ENCODE measurements at regions not wholly inside any gene's neighbourhood (a gene's known extent, or its start where the extent isn't known, plus 50 kb on each side); places are given as distances from the start of the nearest gene placed in this dataset.

DNA sequence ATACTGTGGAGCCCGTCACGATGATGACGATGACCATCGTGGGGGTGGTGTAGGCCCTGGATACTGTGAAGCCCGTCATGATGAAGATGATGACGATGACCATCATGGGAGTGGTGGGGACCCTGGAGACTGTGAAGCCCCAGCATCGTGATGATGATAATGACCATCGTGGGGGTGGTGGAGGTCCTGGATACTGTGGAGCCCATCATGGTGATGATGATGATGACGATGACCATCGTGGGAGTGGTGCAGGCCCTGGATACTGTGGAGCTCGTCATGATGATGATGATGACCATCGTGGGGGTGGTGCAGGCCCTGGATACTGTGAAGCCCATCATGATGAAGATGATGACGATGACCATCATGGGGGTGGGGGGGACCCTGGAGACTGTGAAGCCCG, 81.0 kb upstream of the SALL3 start:
- peaks cover 0 to 7% of the 10 kb centered on the region in 2 donors for H3K27me3 ChIP-seq
- H3K4me1 ChIP-seq = no peaks in the 10 kb centered on the region
- H3K4me3 ChIP-seq = no peak overlapping the region
- no peaks in the 10 kb centered on the region for H3K36me3 ChIP-seq
- H3K27ac ChIP-seq = no peak overlapping the region
- no peaks in the 10 kb centered on the region for H3K9me3 ChIP-seq
- ATAC-seq (no peak), DNase-seq (no peak)
- intact Hi-C loops (cut with DNase I) = no loop called here
- TF ChIP-seq, protein P1, sequence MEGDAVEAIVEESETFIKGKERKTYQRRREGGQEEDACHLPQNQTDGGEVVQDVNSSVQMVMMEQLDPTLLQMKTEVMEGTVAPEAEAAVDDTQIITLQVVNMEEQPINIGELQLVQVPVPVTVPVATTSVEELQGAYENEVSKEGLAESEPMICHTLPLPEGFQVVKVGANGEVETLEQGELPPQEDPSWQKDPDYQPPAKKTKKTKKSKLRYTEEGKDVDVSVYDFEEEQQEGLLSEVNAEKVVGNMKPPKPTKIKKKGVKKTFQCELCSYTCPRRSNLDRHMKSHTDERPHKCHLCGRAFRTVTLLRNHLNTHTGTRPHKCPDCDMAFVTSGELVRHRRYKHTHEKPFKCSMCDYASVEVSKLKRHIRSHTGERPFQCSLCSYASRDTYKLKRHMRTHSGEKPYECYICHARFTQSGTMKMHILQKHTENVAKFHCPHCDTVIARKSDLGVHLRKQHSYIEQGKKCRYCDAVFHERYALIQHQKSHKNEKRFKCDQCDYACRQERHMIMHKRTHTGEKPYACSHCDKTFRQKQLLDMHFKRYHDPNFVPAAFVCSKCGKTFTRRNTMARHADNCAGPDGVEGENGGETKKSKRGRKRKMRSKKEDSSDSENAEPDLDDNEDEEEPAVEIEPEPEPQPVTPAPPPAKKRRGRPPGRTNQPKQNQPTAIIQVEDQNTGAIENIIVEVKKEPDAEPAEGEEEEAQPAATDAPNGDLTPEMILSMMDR (IDR thresholded peaks at IDR 0.05) = no peak

DNA sequence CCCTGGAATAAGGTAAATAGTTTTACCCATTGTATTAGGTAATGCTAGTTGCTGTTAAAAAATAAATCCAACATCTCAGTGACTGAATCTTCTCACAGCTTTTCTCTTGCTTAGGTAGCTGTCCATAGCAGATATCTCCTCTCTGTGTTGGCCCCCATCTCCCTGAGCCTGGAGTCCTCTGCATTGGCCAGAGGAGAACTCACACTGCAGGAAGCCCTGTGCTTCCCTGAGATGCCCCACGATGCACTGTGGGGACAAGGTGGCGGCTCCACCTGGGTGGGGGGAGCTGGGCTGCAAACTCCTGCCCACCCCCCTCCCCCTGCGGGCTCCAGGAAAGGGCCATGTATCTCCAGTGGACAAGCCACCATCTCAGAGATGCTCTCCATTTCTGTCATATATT, 80.4 kb upstream of the SALL3 start:
- Histone ChIP-seq H3K9me3 (no peaks in the 10 kb centered on the region), H3K36me3 (no peaks in the 10 kb centered on the region), H3K27ac (no peak overlapping the region), H3K4me1 (no peaks in the 10 kb centered on the region), H3K4me3 (no peak overlapping the region), H3K27me3 (peaks cover 0 to 13% of the 10 kb centered on the region in 2 donors)
- intact Hi-C loops (cut with DNase I) = no loop called here
- TF ChIP-seq, protein P1 (IDR thresholded peaks at IDR 0.05) = no peak
- no peak for ATAC-seq
- no peak for DNase-seq

- Histone ChIP-seq H3K27me3 (peaks cover 0 to 20% of the 10 kb centered on the region in 2 donors), H3K4me1 (no peaks in the 10 kb centered on the region), H3K9me3 (no peaks in the 10 kb centered on the region), H3K27ac (no peak overlapping the region), H3K4me3 (no peak overlapping the region), H3K36me3 (no peaks in the 10 kb centered on the region)
- DNase-seq = no peak
- TF ChIP-seq, protein P1 (IDR thresholded peaks at IDR 0.05) = no peak
- intact Hi-C loops (cut with DNase I) = no loop called here
- ATAC-seq = no peak
Observed at GRCh38 chr18:78900938-78901909, 78.4 kb upstream of the SALL3 start.

DNA sequence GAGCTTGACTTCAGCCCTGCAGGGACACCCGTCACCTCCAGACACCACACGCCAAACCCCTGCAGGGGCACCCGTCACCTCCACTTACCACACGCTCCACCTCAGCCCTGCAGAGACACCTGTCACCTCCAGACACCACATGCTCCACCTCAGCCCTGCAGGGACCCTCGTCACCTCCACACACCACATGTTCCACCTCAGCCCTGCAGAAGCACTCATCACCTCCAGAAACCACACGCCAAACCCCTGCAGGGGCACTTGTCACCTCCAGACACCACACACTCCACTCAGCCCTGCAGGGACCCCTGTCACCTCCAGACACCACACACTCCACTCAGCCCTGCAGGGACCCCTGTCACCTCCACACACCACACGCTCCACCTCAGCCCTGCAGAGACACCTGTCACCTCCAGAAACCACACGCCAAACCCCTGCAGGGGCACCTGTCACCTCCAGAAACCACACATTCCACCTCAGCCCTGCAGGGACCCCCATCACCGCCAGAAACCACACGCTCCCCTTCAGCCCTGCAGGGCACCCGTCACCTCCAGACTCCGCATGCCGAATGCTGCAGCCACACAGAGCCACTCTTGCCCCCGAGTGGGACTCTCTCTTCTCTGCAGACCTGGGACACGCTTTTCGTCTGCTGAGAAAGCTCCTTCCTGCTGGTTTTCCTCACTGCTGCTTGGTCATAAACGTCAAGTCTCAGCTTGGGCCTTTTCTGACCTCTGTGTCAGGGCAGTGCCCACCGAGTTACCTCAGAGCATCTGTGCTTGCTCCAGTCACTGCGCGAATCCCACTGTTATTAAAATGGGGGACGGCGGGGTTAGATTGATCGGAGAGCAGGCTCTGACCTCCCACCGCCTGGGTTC, 77.5 kb upstream of the SALL3 start:
- ATAC-seq = no peak
- TF ChIP-seq, protein P1 (IDR thresholded peaks at IDR 0.05) = no peak
- no peak for DNase-seq
- no peak overlapping the region for H3K27ac ChIP-seq
- no peaks in the 10 kb centered on the region for H3K9me3 ChIP-seq
- no peaks in the 10 kb centered on the region for H3K4me1 ChIP-seq
- H3K4me3 ChIP-seq = no peak overlapping the region
- intact Hi-C loops (cut with DNase I) = no loop called here
- no peaks in the 10 kb centered on the region for H3K36me3 ChIP-seq
- H3K27me3 ChIP-seq = peaks cover 0 to 20% of the 10 kb centered on the region in 2 donors

Data from left lung (tissue), 4 donors.